HUES64 (cell line): ENCODE measurements at regions not wholly inside any gene's neighbourhood (a gene's known extent, or its start where the extent isn't known, plus 50 kb on each side); places are given as distances from the start of the nearest gene placed in this dataset.

Experiments used
- H3K27ac ChIP-seq: 2 replicates; pipeline ENCODE4 v1.7.0; 2013; ENCODE audit warnings: low read depth, low read length, inconsistent platforms
- H3K27me3 ChIP-seq: 2 replicates; pipeline ENCODE4 v1.6.1; 2013; ENCODE audit warnings: mild to moderate bottlenecking, low read length; ENCODE audit not compliant: insufficient read depth
- H3K36me3 ChIP-seq: 2 replicates; pipeline ENCODE4 v1.6.1; 2013; ENCODE audit warnings: mild to moderate bottlenecking, low read length; ENCODE audit not compliant: insufficient read depth
- H3K4me1 ChIP-seq: 2 replicates; pipeline ENCODE4 v1.6.1; 2013; ENCODE audit warnings: mild to moderate bottlenecking, low read length, moderate library complexity; ENCODE audit not compliant: insufficient read depth
- H3K4me3 ChIP-seq: 2 replicates; pipeline ENCODE4 v1.5.1; 2013; ENCODE audit warnings: mild to moderate bottlenecking, low read length, moderate library complexity
- H3K9ac ChIP-seq: 2 replicates; pipeline ENCODE4 v1.6.1; 2013; ENCODE audit warnings: mild to moderate bottlenecking, low read depth, low read length
- H3K9me3 ChIP-seq: 2 replicates; pipeline ENCODE4 v1.6.1; 2013; ENCODE audit warnings: low read depth, low read length; ENCODE audit not compliant: insufficient read depth
- WGBS: fragments of 150-250, 120-280 bp; methylation state at CpG from one replicate; pipeline ENCODE4 v1.1.7; 2013; ENCODE audit warnings: missing lambda C conversion rate; 5-methylcytosine and 5-hydroxymethylcytosine counted together

DNA sequence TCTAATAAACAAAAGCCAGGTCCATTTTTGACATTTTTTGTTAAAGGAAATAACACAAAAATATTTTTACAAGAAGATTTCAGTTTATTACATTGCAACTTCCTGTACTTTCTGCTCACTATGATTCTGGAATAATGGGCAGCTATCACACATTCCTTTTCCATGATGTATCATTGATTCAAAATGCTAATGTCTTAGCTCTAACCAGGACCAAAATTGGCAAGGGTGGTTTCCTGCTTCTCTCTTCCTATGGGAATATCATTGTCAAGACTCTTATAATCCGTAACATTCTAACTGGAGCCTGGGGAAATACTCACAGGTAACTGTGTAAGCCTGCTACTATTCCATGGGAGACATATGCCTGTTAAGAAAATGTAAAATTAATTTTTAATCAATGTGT, 218.6 kb downstream of the DCAF12L2 start:
- no peaks in the 10 kb centered on the region for H3K36me3 ChIP-seq
- 100% methylated on average over 1 of the region's 1 CpG for WGBS
- H3K4me3 ChIP-seq: no peak overlapping the region
- no peaks in the 10 kb centered on the region for H3K27me3 ChIP-seq
- H3K9ac ChIP-seq: no peak overlapping the region
- no peaks in the 10 kb centered on the region for H3K9me3 ChIP-seq
- H3K4me1 ChIP-seq: no peaks in the 10 kb centered on the region
- H3K27ac ChIP-seq: no peak overlapping the region

DNA sequence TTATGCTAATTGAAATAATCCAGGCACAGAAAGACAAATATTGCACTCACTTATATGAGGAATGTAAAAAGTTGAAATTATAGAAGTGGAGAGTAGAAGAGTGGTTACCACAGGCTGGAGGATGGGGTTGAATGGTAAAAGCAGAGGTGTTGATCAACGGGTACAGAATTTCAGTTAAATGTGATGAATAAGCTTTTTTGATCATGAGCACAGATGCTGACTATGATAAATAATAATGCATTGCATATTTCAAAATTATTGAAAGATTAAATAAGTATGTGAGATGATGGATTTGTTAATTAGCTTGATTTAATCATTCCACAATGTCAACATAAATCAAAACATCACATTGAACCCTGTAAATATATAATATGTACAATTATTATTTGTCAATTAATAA, 213.1 kb downstream of the DCAF12L2 start:
- no peak overlapping the region for H3K27ac ChIP-seq
- H3K36me3 ChIP-seq: no peaks in the 10 kb centered on the region
- WGBS: 92% methylated on average over 1 of the region's 1 CpG
- no peaks in the 10 kb centered on the region for H3K9me3 ChIP-seq
- H3K9ac ChIP-seq: no peak overlapping the region
- no peaks in the 10 kb centered on the region for H3K4me1 ChIP-seq
- H3K27me3 ChIP-seq: no peaks in the 10 kb centered on the region
- H3K4me3 ChIP-seq: no peak overlapping the region

DNA sequence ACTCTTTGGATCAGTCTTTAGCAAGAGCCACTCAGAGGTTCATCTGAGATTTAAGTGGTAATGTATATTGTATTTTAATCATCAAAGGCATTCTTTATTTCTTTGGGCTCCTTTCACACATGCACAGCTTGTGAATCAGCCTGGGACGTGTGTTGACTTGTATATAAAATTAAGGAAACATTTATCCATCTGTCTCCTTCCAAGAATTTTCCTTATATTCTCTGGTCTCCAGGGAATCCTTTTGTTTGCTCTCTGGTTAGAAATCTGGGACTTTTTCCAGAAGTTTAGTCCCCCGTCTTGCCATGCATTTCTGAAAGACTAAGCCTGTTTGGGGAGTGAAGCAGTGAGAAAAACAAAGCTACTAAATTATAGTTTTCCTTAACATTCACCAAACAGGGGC, 212.3 kb downstream of the DCAF12L2 start:
- no peaks in the 10 kb centered on the region for H3K36me3 ChIP-seq
- no CpG with 5 or more reads among the region's 2 CpGs for WGBS
- no peaks in the 10 kb centered on the region for H3K9me3 ChIP-seq
- H3K9ac ChIP-seq: no peak overlapping the region
- H3K27me3 ChIP-seq: no peaks in the 10 kb centered on the region
- no peak overlapping the region for H3K27ac ChIP-seq
- H3K4me1 ChIP-seq: no peaks in the 10 kb centered on the region
- no peak overlapping the region for H3K4me3 ChIP-seq

DNA sequence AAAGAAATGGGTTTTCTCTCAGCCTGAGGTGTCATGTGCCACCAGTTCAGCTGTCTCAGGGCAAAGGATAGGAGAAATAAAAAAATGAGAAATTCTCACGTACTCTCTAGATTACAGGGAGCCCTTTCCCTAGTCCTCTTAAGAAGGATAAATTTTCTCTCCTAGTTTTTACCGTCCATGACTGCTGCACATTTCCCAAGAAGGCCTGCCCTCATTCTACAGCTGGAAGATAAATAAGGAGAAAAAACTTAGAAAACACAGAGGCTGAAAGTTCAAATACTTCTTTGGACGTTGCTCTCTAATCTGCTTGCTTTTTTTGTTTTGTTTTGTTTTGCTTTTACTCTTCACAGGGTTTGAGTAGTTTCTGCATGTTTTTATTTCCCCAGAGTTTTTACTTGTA, 211.9 kb downstream of the DCAF12L2 start:
- no peak overlapping the region for H3K27ac ChIP-seq
- no peaks in the 10 kb centered on the region for H3K9me3 ChIP-seq
- H3K36me3 ChIP-seq: no peaks in the 10 kb centered on the region
- no peaks in the 10 kb centered on the region for H3K4me1 ChIP-seq
- no peak overlapping the region for H3K9ac ChIP-seq
- H3K27me3 ChIP-seq: no peaks in the 10 kb centered on the region
- H3K4me3 ChIP-seq: no peak overlapping the region
- 88% methylated on average over 1 of the region's 3 CpGs for WGBS

DNA sequence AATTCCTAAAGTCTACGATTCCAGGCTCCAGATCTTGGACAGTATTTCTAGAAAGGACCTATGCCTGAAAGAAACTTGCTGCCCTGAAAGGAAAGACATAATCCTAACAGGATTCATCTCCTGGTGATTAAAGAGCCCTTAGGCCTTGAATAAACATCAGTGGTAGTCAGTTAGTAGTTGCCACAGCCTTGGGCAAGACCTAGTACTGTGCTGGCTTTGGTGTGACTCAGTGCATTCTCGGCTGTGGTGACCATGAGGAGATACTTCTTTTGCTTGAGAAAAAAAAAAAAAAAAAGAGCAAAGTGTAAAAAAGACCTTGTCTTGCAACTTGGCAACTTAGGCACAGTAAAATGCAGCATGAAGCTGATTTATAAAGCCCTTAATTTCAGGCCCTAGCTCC, 188.2 kb downstream of the DCAF12L2 start:
- Histone ChIP-seq H3K9me3 (no peaks in the 10 kb centered on the region), H3K36me3 (no peaks in the 10 kb centered on the region), H3K27me3 (no peaks in the 10 kb centered on the region), H3K9ac (no peak overlapping the region), H3K4me1 (no peaks in the 10 kb centered on the region), H3K27ac (no peak overlapping the region), H3K4me3 (no peak overlapping the region)
- WGBS: 96% methylated on average over 2 of the region's 2 CpGs

DNA sequence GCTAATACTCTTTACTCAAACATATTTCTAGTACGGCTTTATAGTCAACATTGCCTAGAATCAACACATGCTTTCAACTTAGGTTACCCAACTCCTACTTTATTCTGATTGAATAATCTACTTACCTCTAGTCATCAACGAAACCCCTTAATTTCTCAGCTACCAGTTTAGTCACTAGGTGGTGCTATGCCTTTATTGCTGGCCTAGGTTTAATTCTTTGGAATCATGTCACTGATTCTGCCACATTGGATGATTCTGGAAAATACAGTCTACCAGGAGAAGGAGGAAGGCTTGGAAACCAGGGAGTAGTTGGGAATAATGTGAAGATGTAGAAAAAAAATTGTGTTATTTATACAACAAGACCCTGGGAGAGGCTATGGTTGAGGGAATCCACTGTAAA, 167.7 kb downstream of the DCAF12L2 start:
- Histone ChIP-seq H3K9ac (no peak overlapping the region), H3K27ac (no peak overlapping the region), H3K36me3 (no peaks in the 10 kb centered on the region), H3K27me3 (no peaks in the 10 kb centered on the region), H3K4me1 (no peaks in the 10 kb centered on the region), H3K9me3 (no peaks in the 10 kb centered on the region), H3K4me3 (no peak overlapping the region)
- 14% methylated on average over 2 of the region's 2 CpGs for WGBS

DNA sequence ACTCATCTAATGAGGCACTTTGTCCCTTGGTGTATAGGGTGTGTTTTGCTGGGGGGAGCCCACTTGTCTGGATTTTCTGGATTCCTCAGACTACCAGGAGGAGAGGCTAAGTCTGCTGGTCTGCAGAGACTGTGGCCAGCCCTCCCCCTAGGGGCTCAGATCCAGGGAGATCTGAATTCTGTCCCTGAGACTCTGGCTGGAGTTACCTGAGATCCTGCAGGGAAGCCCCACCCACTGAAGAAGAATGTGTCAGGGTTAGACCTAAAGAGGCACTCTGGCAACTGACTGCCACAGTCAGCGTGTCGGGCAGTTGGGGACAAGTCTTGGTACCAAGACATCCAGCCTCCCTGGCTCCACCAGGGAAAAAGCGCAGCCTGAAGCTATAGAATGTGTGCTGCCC, 138.9 kb downstream of the DCAF12L2 start:
- Histone ChIP-seq H3K4me3 (no peak overlapping the region), H3K9ac (no peak overlapping the region), H3K27me3 (no peaks in the 10 kb centered on the region), H3K36me3 (no peaks in the 10 kb centered on the region), H3K9me3 (no peaks in the 10 kb centered on the region), H3K4me1 (no peaks in the 10 kb centered on the region), H3K27ac (no peak overlapping the region)
- 96% methylated on average over 3 of the region's 3 CpGs for WGBS

DNA sequence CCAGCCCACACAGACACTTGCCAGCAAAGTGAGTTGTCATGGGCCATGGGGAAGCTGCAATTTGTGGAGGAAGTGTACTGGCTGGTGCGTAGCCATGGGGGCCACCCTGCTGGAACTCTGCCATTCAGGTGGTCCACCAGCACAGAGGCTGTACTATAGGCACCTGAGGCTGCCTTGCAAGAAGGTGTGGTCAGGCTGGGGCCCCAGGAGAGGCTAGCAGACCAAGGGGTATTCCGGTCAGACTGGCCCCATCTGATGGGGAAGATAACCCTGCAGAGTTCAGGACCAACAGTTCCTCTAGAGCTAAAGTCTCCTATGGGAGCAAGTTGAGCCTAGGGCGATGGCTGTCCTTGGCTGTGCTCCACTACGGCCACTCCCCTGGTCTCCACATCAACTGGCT, 136.1 kb downstream of the DCAF12L2 start:
- Histone ChIP-seq H3K36me3 (no peaks in the 10 kb centered on the region), H3K27me3 (no peaks in the 10 kb centered on the region), H3K4me3 (no peak overlapping the region), H3K27ac (no peak overlapping the region), H3K4me1 (no peaks in the 10 kb centered on the region), H3K9ac (no peak overlapping the region), H3K9me3 (no peaks in the 10 kb centered on the region)
- WGBS: 96% methylated on average over 4 of the region's 4 CpGs

DNA sequence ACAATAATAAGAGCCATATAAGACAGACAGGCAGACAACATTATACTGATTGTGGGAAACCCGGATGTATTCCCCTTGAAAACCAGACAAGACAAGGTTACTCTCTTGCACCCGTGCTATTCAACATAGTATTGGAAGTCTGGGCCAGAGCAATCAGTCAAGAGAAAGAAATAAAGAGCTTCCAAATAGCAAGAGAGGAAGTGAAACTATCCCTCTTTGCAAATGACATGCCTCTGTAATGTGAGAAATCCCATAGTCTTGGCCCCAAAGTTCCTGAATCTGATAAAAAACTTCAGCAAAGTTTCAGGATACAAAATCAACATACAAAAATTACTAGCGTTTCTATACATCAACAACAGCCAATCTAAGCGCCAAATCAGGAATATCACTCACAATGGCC, 102.1 kb downstream of the DCAF12L2 start:
- H3K4me1 ChIP-seq: no peaks in the 10 kb centered on the region
- 76% methylated on average over 2 of the region's 4 CpGs for WGBS
- H3K36me3 ChIP-seq: no peaks in the 10 kb centered on the region
- no peak overlapping the region for H3K4me3 ChIP-seq
- H3K9ac ChIP-seq: no peak overlapping the region
- no peaks in the 10 kb centered on the region for H3K9me3 ChIP-seq
- H3K27ac ChIP-seq: no peak overlapping the region
- no peaks in the 10 kb centered on the region for H3K27me3 ChIP-seq

DNA sequence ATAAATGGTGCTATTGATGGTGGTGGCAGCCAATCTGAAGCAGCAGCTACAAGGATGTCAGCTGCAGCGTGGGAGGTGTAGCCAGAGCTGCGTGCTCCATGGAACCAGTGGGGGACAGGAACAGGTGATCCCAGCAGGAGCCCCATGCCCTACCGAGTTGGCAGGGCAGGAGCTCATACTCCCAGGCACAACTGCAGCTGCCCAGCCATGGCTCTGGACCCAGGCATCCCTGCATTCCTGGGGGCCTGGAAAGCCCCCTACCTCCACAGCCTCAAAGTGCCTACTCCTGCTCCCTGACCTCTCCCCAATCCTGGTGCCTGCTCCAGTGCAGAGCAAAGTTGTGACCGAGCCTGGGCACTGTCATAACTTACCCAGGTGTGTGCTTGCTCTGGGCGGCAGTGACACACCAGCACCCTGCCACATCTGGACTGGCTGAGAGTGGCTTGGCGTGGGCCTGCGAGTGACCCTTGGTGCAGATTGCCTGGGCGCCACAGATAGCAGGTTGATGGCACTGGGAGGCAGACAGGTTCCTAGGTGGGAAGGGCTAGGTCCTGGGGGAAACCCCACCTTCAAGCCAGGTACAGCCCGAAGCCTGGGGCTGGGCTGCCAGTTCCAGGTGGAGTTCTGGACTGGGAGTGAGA, 101.1 kb downstream of the DCAF12L2 start:
- no peaks in the 10 kb centered on the region for H3K27me3 ChIP-seq
- H3K9ac ChIP-seq: no peak overlapping the region
- H3K36me3 ChIP-seq: no peaks in the 10 kb centered on the region
- 94% methylated on average over 9 of the region's 9 CpGs for WGBS
- no peak overlapping the region for H3K4me3 ChIP-seq
- H3K9me3 ChIP-seq: no peaks in the 10 kb centered on the region
- no peaks in the 10 kb centered on the region for H3K4me1 ChIP-seq
- H3K27ac ChIP-seq: no peak overlapping the region

DNA sequence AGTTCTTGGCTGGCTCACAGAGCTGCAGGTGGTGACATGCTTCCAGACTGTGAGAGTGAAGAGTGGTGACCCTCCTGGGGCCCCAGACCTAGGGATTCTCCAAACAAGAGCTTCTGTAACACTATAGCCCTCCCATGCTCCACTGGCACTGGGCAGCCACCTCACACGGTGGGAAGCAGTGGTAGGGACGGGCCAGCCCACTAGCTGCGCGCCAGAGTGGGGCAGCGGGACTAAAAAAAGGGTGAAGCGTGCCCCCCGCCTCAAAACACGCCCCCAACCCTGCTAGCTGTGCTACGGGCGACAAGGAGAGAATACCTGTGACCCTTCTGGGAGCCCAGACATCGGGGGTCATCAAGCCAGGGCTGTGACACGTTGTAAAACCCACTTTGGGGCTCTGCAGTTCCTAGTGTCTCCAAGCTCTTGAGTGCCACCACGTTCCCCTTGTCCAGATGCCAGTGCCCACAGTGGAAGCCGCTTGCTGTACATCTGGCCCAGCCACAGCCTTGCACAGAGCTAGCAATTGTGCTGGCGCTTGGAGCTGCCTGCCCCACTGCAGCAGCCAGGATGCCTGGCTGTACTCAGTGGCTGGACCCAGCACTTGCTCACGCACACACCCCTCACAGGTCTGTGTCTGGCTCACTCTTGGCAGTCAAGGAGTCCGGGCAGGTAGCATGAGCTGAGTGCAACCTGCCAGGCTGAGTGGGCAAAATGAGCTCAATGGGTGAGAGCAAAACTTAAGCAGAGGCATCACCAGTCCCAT, 100.0 kb downstream of the DCAF12L2 start:
- H3K9me3 ChIP-seq: no peaks in the 10 kb centered on the region
- H3K27ac ChIP-seq: no peak overlapping the region
- H3K4me1 ChIP-seq: no peaks in the 10 kb centered on the region
- WGBS: 89% methylated on average over 17 of the region's 17 CpGs
- H3K4me3 ChIP-seq: no peak overlapping the region
- no peak overlapping the region for H3K9ac ChIP-seq
- H3K36me3 ChIP-seq: no peaks in the 10 kb centered on the region
- no peaks in the 10 kb centered on the region for H3K27me3 ChIP-seq
